Stomach (tissue), 8 donors: ENCODE measurements at regions not wholly inside any gene's neighbourhood (a gene's known extent, or its start where the extent isn't known, plus 50 kb on each side); places are given as distances from the start of the nearest gene placed in this dataset.

ENCODE experiments used
- DNase-seq, 2 donors: peaks; one replicate each; pipeline versions ENCODE4 v3.0.0 to v3.0.0-alpha.2; 2013 to 2019
- H3K27ac ChIP-seq, 5 donors: fragments of 200-600 bp in 4 of 5; sonication (generic) in 4 of 5; one replicate each; pipeline ENCODE4 v1.5.1; 2013 to 2019; ENCODE audit warnings: mild to moderate bottlenecking in 1 of 5, moderate library complexity in 1 of 5
- H3K27me3 ChIP-seq, 3 donors: fragments of 200-600 bp; sonication (generic); one replicate each; pipeline ENCODE4 v1.5.1; 2017 to 2019; ENCODE audit warnings: mixed run types in 1 of 3
- H3K36me3 ChIP-seq, 4 donors: fragments of 200-600 bp; sonication (generic); 1 replicate in 3 of 4; 2 replicates in 1 of 4; pipeline ENCODE4 v1.5.1; 2016 to 2019
- H3K4me1 ChIP-seq, 4 donors: fragments of 200-600 bp; sonication (generic); one replicate each; pipeline ENCODE4 v1.5.1; 2016 to 2019
- H3K4me3 ChIP-seq, 4 donors: fragments of 200-600 bp; sonication (generic) in 3 of 4; one replicate each; pipeline ENCODE4 v1.5.1; 2016 to 2019; ENCODE audit warnings: mild to moderate bottlenecking in 1 of 4
- H3K9me3 ChIP-seq, 4 donors: fragments of 200-600 bp; sonication (generic); one replicate each; pipeline ENCODE4 v1.5.1; 2016 to 2019
- EP300 ChIP-seq: sonication (generic); formaldehyde crosslinking; IDR thresholded peaks from one replicate; pipeline ENCODE4 v1.6.1; 2017; ENCODE audit warnings: antibody characterized with exemption
- POLR2A ChIP-seq, 4 donors: fragments of 450-650 bp; IDR thresholded peaks; one replicate each; pipeline ENCODE4 v1.6.1; 2016; ENCODE audit warnings: antibody characterized with exemption in 4 of 4, control low read depth in 2 of 4, mild to moderate bottlenecking in 1 of 4, moderate library complexity in 1 of 4
- POLR2AphosphoS5 ChIP-seq, 3 donors: sonication (generic); formaldehyde crosslinking; IDR thresholded peaks; one replicate each; pipeline ENCODE4 v1.6.1; 2016; ENCODE audit warnings: antibody characterized with exemption in 3 of 3
- WGBS, 5 donors: extraction: QIAGEN DNeasy Blood & Tissue Kit in 3 of 5; methylation state at CpG; one replicate each; pipeline versions ENCODE4 v1.1.5 to v1.1.7; 2013 to 2018; 5-methylcytosine and 5-hydroxymethylcytosine counted together
- intact Hi-C: fragments of 100-400 bp; cut with DNase I; formaldehyde crosslinking; loops from one replicate; pipeline ENCODE4 v1.15.1; 2023; ENCODE audit warnings: low total_unique reads
- TF ChIP-seq, protein P1 (sequence below), 7 experiments: fragments of 450-650 bp in 4 of 7; fragments of 200-600 bp in 3 of 7; sonication (generic) in 3 of 7; IDR thresholded peaks; one replicate each; pipeline ENCODE4 v1.5.1; 2016 to 2019; ENCODE audit warnings: antibody characterized with exemption in 7 of 7, control low read depth in 2 of 7, mild to moderate bottlenecking in 1 of 7
- donor health status: healthy with polysubstance abuse.
- donor health status: Bipolar disorder and iron deficiency.
- donor health status: healthy.

DNA sequence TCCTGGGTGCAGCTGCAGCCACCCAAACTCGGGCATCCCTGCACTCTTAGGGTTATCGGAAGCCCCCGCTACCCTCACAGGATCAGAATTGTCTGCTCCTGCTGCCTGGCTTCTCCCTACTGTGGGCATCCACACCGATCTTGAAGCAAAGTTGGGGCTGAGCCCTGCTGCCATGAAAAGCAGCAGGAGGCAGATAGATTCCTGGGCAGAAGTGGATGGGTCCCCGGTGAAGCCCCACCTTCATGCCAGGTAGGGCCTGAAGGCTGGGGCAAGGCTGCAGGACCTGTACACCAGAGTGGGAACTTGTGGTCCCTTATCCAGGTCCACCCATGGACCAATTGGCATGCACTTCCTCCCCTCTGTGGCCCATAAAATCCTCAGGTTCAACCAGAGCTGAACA is 922.6 kb upstream of the KCND2 start:
- no peak overlapping the region for H3K4me3 ChIP-seq
- H3K27me3 ChIP-seq: no peaks in the 10 kb centered on the region
- H3K4me1 ChIP-seq: no peaks in the 10 kb centered on the region
- H3K27ac ChIP-seq: no peak overlapping the region
- no peak for DNase-seq
- H3K9me3 ChIP-seq: peaks cover 0 to 13% (median 0%) of the 10 kb centered on the region in 4 donors
- TF ChIP-seq, protein P1, sequence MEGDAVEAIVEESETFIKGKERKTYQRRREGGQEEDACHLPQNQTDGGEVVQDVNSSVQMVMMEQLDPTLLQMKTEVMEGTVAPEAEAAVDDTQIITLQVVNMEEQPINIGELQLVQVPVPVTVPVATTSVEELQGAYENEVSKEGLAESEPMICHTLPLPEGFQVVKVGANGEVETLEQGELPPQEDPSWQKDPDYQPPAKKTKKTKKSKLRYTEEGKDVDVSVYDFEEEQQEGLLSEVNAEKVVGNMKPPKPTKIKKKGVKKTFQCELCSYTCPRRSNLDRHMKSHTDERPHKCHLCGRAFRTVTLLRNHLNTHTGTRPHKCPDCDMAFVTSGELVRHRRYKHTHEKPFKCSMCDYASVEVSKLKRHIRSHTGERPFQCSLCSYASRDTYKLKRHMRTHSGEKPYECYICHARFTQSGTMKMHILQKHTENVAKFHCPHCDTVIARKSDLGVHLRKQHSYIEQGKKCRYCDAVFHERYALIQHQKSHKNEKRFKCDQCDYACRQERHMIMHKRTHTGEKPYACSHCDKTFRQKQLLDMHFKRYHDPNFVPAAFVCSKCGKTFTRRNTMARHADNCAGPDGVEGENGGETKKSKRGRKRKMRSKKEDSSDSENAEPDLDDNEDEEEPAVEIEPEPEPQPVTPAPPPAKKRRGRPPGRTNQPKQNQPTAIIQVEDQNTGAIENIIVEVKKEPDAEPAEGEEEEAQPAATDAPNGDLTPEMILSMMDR (IDR thresholded peaks at IDR 0.05): no peak
- TF ChIP-seq POLR2AphosphoS5 (IDR thresholded peaks at IDR 0.05) (no peak), EP300 (no peak), POLR2A (IDR thresholded peaks at IDR 0.05) (no peak)
- intact Hi-C loops: no loop called here
- 80 to 92% (median 86%) methylated on average over 3 to 5 of the region's 5 CpGs for WGBS, 5 donors
- H3K36me3 ChIP-seq: no peaks in the 10 kb centered on the region

DNA sequence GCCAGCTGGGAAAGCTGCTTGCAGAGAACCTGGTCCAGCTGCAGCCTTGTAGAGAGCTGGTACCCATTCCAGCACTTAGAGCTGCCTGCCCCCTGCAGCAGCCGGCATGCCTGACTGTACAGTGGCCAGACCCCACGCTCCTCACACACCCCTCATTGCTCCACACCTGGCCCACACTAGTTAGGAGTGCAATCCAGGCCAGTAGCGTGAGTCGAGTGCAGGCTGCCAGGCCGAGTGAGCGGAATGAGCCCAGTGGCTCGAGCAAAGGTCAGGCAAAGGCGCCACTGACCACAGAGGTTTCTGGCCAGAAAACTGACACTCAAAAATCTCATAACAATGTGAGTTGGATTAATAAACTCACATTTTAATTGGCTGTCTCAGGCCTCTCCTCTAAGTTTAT is 921.7 kb upstream of the KCND2 start:
- Histone ChIP-seq H3K27ac (no peak overlapping the region), H3K4me3 (no peak overlapping the region), H3K4me1 (no peaks in the 10 kb centered on the region), H3K27me3 (no peaks in the 10 kb centered on the region), H3K36me3 (no peaks in the 10 kb centered on the region), H3K9me3 (peaks cover 0 to 13% (median 0%) of the 10 kb centered on the region in 4 donors)
- TF ChIP-seq POLR2A (IDR thresholded peaks at IDR 0.05) (no peak), EP300 (no peak), POLR2AphosphoS5 (IDR thresholded peaks at IDR 0.05) (no peak)
- TF ChIP-seq, protein P1 (IDR thresholded peaks at IDR 0.05): no peak
- DNase-seq: no peak
- intact Hi-C loops: no loop called here
- WGBS, 5 donors: 81 to 88% (median 87%) methylated on average over 8 of the region's 8 CpGs

DNA sequence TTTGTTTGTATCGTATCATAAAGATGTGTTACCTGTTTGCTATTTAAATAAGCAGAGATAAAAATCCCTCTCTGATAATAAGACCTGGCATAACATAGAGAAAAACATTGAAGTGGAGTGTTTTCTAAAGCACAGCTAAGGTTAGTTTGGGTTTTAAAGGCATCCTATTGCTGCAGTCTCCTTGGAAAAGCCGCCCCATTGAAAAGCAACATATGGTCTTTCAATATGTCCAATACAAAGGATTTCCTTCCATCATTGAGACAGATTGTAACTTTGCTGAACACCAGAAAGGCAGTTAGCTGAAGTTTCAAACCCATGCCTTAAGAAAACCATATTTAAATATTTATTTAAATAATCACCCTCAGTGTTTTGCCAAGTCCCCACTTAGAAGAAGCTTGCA is 898.5 kb upstream of the KCND2 start:
- Histone ChIP-seq H3K4me3 (no peak overlapping the region), H3K4me1 (no peaks in the 10 kb centered on the region), H3K9me3 (no peaks in the 10 kb centered on the region), H3K27ac (no peak overlapping the region), H3K36me3 (no peaks in the 10 kb centered on the region), H3K27me3 (no peaks in the 10 kb centered on the region)
- 47 to 69% (median 62%) methylated on average over 2 of the region's 2 CpGs for WGBS, 5 donors
- TF ChIP-seq EP300 (no peak), POLR2A (IDR thresholded peaks at IDR 0.05) (no peak), POLR2AphosphoS5 (IDR thresholded peaks at IDR 0.05) (no peak)
- TF ChIP-seq, protein P1 (IDR thresholded peaks at IDR 0.05): no peak
- DNase-seq: no peak
- intact Hi-C loops: no loop called here

DNA sequence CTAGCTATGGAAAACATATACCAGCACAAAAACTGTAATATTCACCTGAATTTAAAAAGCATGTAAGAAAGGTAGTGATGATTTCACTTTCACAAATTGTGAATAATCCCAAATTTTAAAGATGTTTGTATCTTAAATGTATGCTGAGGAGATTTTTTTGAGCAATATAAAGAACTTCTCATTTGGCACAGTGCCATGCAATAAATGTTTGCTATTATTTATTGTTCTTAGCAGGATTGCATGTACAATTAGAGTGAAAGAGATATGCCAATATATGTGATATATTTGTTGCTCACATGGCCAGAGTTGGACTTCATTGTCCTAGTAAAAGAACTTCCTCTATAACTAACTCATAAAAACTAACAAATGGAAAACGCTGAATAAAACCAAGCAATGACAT is 895.1 kb upstream of the KCND2 start:
- H3K27ac ChIP-seq: no peak overlapping the region
- intact Hi-C loops: no loop called here
- H3K4me1 ChIP-seq: no peaks in the 10 kb centered on the region
- WGBS, 5 donors: 81 to 86% (median 85%) methylated on average over 1 of the region's 1 CpG
- no peak overlapping the region for H3K4me3 ChIP-seq
- no peak for TF ChIP-seq EP300
- no peak for TF ChIP-seq POLR2AphosphoS5 (IDR thresholded peaks at IDR 0.05)
- TF ChIP-seq, protein P1 (IDR thresholded peaks at IDR 0.05): no peak
- TF ChIP-seq POLR2A (IDR thresholded peaks at IDR 0.05): no peak
- no peaks in the 10 kb centered on the region for H3K9me3 ChIP-seq
- no peaks in the 10 kb centered on the region for H3K27me3 ChIP-seq
- no peak for DNase-seq
- no peaks in the 10 kb centered on the region for H3K36me3 ChIP-seq

DNA sequence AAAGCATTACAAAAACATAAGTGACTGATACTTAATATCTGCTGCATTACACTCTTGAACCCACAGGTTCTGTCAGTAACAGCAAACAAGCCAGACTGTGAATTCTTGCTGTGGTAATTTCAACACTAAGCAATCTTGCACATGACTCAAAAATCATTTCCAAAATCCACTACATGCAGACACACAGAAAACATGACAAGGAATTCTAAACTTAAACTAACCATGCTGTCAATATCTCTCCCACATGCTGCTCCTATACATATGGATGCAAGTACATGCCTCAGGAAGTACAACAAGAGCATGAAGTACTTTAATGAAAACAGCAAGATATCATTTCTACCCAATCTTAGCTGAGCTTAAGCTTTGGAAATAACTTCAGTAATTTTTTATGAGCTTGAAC is 890.2 kb upstream of the KCND2 start:
- TF ChIP-seq POLR2AphosphoS5 (IDR thresholded peaks at IDR 0.05) (no peak), EP300 (no peak), POLR2A (IDR thresholded peaks at IDR 0.05) (no peak)
- TF ChIP-seq, protein P1 (IDR thresholded peaks at IDR 0.05): no peak
- no peaks in the 10 kb centered on the region for H3K9me3 ChIP-seq
- no peak for DNase-seq
- H3K27me3 ChIP-seq: no peaks in the 10 kb centered on the region
- no peak overlapping the region for H3K4me3 ChIP-seq
- no peak overlapping the region for H3K27ac ChIP-seq
- intact Hi-C loops: no loop called here
- no peaks in the 10 kb centered on the region for H3K36me3 ChIP-seq
- no peaks in the 10 kb centered on the region for H3K4me1 ChIP-seq
